ENCODE measurements at regions not wholly inside any gene's neighbourhood (a gene's known extent, or its start where the extent isn't known, plus 50 kb on each side); places are given as distances from the start of the nearest gene placed in this dataset.

- no peak for DNase-seq
These were observed 144.1 kb downstream of the SEC61B start for GRCh38 chr9:99366183-99366582.

- DNase-seq: no peak
These were observed 144.5 kb downstream of the SEC61B start for GRCh38 chr9:99366621-99367020.

DNA sequence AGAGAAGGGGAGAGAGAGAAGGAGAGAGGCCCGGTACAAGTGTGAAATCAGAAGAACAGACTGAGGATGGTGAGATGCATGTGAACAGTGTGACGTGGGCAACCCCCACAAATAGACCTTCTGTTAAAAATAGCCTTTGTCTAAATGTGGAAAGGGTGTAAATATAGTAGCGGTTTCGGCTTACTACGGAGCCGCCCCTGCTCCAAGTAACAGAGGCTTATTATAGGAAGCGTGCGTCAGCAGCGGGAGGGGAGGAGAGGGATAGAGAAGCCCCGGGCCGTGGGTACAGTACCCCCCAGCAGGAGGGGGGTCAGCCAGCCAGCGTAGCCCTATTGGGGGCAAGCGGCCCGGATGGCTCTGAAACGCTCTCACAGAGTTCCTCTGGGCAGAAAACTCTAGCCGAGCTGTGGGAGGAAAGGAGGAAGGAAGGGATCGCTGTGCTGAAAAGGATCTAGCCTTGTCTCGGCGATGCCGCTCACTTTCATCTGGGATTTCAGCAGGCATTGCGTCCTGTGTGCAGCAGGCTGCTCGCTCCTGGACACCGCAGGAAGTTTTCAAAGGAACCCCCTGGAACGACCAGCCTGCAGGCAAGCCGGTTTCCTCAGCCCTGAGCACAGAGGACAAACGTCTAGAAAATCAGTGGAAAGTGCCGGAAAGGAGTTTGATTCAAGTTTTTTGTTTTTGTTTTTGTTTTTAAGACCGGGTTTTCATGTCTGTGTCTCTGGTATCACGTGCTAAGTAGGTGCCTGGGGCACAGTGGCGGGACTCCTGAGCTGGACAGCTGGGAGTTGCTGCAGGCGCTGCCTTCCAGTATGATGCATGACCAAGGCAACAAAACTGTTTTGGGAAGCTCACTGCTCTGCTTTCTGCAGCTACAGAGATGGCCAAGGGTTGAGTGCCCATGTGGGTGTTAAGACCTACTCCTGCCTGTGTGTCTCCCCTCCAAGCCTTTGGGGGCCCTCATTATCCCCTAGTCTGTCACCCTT is 146.6 kb downstream of the SEC61B start:
- no peak for DNase-seq

DNA sequence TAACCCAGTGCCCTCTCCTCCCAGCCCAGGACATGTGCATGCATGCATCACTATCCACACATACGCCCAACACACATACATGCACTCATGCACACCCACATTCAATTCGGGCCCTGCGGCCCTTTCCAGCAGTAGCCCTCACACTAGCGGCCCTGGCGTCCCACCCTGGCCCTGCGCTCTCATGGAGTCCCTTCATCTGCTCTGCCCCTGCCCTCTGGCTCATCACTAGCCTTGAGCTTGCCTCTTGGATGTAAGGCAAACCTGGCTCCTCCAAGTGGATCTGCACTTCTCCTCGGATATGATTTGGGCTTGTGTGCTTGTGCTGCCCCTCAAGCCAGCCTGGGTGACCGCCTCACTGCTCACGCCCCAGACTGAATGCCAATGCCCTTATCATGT is 147.2 kb downstream of the SEC61B start:
- DNase-seq: no peak

- no peak for DNase-seq
These were observed 148.3 kb downstream of the SEC61B start for GRCh38 chr9:99370376-99370775.

- no peak for DNase-seq
These were observed 149.3 kb downstream of the SEC61B start for GRCh38 chr9:99371376-99371775.

- no peak for DNase-seq
These were observed 151.8 kb downstream of the SEC61B start for GRCh38 chr9:99373912-99374311.

DNA sequence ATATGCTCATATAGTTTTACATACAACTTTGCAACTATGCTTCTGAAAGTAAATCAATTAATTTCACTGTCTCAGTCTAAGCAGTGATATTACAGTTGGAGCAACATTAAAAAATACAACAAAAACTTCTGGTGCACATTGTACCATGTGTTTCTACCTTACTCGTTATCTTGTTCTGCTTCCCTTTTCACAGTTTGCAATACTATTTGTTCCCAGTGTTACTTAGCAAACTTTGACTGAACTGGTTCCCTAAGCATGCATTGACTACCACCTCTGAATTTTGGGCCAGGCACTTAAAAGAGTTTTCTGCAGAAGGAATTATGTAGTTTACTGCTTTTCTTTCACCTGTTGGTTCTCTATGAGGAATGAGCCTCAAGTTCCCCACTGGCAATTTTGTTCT is 152.7 kb downstream of the SEC61B start:
- no peak for DNase-seq

DNA sequence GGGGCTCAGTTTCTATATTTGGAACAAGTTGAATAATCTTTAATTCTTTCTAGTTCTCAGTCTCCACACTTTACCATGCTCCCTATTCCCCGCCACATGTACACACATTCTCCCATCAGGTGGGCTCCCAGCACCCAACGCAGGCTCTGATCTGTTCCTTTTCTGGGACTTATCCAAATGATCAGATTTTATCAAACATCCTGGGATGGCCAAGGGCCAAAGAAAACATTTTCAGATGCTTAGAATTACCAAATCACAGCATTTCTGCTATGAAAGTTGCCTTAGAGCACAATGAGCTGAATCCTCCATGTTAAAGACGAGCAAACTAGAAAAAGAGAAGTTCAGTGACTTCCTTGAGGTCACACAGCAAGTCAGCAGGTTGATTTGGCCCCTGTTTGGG is 153.4 kb downstream of the SEC61B start:
- no peak for DNase-seq

GRCh38 chr9:99377790-99378775 is 156.0 kb downstream of the SEC61B start:
- DNase-seq: no peak

DNA sequence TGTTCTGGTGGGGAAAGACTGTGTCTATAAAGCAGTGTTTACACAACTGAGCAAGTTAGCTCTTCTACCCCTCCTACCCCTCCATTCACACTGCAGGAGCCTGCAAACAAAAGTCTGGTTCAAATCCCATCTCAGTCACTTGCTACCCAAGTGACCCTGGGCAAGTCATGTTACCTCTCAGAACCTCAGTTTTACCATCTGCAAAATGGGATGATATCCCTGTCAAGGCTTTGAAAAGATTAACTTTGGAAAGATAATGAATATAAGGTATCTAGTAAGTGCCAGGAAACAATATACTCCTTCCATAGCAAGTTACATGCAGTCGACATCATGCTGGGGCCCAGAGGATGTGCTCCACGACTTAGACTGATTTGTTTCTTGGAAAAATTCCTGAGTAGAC is 161.5 kb downstream of the SEC61B start:
- DNase-seq: no peak

GRCh38 chr9:99385215-99385614 is 163.1 kb downstream of the SEC61B start:
- DNase-seq: no peak

DNA sequence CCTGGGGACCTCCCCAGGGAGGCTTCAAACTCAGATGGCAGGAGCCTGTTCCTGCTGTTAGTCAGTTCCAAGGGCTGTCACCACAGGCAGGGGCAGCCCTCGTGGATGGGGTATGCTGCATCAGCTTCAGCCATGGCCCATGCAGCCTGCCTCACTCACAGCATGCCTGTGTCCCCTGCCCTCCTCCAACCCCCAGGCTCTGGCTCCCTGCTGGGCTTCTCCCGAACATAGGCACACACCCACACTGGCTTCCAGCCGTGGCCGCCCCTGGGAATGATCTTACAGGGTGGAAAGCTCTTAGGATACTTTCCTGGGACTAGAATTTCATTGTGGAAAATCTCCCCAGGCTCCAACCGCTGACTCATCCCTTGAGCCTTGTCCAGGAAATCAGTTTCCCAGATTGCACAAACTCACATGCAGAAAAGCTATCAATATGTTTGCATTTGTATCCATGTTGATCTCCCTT is 163.8 kb downstream of the SEC61B start:
- no peak for DNase-seq

GRCh38 chr9:99387431-99387830 is 165.3 kb downstream of the SEC61B start:
- no peak for DNase-seq

DNA sequence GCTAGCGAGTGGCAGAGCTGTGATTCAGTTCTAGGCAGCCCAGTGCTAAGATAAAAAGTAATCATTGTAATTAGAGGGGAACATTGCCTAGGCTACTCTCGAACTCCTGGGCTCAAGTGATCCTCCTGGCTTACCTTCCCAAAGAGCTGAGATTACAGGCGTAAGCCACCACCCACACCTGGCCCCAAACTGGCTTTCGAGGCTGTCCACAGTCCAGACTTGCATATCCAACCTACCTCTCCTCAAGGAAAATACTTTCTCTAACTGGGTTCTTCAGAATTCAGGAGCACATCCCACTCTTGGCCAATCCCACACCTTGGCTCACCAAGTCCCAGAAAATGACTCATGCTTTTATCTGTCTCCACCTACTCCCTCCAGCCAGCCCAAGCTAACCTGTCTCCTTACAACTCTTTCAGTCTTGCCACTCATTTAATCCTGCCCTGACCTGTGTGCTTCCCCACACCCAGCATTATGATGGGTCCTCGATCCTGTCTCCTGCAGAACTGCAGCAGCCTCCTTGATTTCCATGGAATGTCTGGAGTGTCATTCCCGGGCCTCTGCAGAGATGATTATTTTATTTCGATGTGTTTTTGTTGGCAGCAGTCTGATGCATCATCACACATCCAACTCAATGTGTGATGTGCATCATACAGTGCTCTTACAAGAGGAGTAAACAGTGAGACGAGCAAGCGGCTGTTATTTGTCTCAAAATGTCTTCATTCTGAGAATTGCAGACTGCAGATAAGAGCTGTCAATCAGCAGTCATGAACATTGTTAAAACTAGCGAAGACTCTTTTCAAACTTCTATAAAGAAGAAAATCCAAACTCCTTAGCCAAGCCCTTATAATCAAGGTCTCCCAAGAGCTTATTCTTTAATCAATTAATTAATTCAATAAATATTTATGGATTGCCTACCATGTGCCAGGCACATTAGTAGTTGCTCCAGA is 167.3 kb downstream of the SEC61B start:
- DNase-seq: no peak

DNA sequence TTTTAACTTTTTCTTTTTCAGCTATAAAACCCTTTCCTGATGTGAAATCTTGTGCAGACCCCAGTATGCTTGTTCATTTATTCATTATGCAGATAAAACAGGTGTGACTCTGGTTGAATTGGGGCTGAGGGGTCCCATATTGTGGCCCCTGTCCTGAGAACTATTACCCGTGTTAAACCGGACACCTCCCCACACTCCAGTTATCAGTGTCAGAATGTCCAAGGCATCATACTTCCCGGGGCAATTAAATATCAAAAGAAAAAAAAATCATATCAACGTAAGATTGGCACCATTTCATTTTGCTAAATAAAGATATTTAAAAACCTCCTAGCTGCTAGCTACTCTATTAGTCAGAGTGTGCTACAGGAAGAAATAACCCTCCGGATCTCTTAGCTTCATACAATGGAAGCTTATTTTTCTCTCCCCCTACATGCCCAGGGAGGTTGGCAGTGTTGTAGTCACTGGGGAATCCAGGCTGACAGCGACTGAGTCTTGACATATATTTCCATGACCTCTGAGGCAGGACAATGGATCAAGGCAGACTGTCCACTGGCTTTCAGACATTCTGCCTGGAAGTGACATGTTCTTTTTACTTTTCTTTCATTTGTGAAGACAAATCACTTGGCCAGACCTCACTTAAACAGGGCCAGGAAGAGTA is 170.0 kb downstream of the SEC61B start:
- DNase-seq: no peak

- DNase-seq: no peak
These were observed 170.9 kb downstream of the SEC61B start for GRCh38 chr9:99392986-99393385.

- DNase-seq: no peak
These were observed 171.9 kb downstream of the SEC61B start for GRCh38 chr9:99393993-99394392.

GRCh38 chr9:99398241-99398640 is 176.2 kb downstream of the SEC61B start:
- DNase-seq: no peak

DNA sequence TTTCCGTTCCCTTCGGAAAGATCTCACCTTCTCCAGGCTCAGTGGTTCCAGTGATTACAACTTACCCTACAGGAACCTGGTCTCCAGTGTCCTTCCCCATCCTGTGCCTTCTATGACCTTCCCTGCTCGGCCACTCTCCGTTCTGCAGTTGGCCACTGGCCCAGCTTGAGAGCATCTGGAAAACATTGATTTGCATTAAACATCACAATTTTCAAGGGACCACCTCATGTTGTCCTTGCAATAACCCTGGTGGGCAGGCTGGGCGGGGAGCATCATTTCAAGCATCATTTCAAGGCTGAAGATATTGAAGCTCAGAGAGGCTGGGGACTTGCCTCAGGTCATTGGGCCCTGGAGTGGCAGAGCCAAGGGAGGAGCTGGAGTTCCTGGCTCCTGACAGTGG is 177.4 kb downstream of the SEC61B start:
- DNase-seq: no peak

GRCh38 chr9:99400184-99400731 is 178.2 kb downstream of the SEC61B start:
- no peak for DNase-seq

All from CD4-positive, alpha-beta T cell treated with Interleukin-17A for 4 hours (primary cell).